ENCODE measurements at regions not wholly inside any gene's neighbourhood (a gene's known extent, or its start where the extent isn't known, plus 50 kb on each side); places are given as distances from the start of the nearest gene placed in this dataset.

DNA sequence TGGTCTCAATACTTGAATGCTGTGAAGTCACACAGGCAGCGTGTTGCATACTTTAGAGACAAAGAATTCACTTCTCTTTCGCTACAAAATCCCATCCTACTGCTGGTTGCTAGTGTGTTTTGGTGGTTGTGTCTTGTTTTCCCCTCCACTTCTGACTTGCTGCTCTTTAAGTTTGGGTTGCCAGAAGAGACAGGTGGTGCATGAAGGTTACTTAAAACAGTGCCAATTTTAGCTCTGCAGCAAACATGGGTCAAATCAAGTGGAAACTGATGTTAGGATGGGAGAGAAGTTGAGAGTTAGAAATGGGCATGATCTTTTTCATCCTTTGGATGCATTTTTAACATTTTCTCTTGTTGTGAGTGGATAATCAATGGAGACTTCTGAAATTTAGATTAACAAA, 136.2 kb upstream of the KCNH7 start:
- no peaks in the 10 kb centered on the region for H3K9me3 ChIP-seq
- H3K4me3 ChIP-seq = no peak overlapping the region
- WGBS, 2 donors = 87 to 96% methylated on average over 2 of the region's 2 CpGs
- TF ChIP-seq, protein P1, sequence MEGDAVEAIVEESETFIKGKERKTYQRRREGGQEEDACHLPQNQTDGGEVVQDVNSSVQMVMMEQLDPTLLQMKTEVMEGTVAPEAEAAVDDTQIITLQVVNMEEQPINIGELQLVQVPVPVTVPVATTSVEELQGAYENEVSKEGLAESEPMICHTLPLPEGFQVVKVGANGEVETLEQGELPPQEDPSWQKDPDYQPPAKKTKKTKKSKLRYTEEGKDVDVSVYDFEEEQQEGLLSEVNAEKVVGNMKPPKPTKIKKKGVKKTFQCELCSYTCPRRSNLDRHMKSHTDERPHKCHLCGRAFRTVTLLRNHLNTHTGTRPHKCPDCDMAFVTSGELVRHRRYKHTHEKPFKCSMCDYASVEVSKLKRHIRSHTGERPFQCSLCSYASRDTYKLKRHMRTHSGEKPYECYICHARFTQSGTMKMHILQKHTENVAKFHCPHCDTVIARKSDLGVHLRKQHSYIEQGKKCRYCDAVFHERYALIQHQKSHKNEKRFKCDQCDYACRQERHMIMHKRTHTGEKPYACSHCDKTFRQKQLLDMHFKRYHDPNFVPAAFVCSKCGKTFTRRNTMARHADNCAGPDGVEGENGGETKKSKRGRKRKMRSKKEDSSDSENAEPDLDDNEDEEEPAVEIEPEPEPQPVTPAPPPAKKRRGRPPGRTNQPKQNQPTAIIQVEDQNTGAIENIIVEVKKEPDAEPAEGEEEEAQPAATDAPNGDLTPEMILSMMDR (IDR thresholded peaks at IDR 0.05) = no peak
- no peak for TF ChIP-seq POLR2A (IDR thresholded peaks at IDR 0.05)
- no peak overlapping the region for H3K27ac ChIP-seq
- no peaks in the 10 kb centered on the region for H3K36me3 ChIP-seq (ENCODE audit: low read depth, missing control alignments)
- H3K27me3 ChIP-seq = no peaks in the 10 kb centered on the region
- DNase-seq = no peak
- no peaks in the 10 kb centered on the region for H3K4me1 ChIP-seq
- intact Hi-C loops (cut with DNase I; ENCODE audit: low total_unique reads) = no loop called here

GRCh38 chr2:162972383-162972782, 133.8 kb upstream of the KCNH7 start:
- 80 to 90% methylated on average over 1 of the region's 1 CpG for WGBS, 2 donors
- no peaks in the 10 kb centered on the region for H3K4me1 ChIP-seq
- intact Hi-C loops (cut with DNase I; ENCODE audit: low total_unique reads) = no loop called here
- no peaks in the 10 kb centered on the region for H3K9me3 ChIP-seq
- H3K36me3 ChIP-seq (ENCODE audit: low read depth, missing control alignments) = no peaks in the 10 kb centered on the region
- no peak for DNase-seq
- TF ChIP-seq, protein P1 (IDR thresholded peaks at IDR 0.05) = no peak
- no peak for TF ChIP-seq POLR2A (IDR thresholded peaks at IDR 0.05)
- no peaks in the 10 kb centered on the region for H3K27me3 ChIP-seq
- H3K4me3 ChIP-seq = no peak overlapping the region
- no peak overlapping the region for H3K27ac ChIP-seq

GRCh38 chr2:162968306-162968705, 129.7 kb upstream of the KCNH7 start:
- TF ChIP-seq, protein P1 (IDR thresholded peaks at IDR 0.05) = no peak
- TF ChIP-seq POLR2A (IDR thresholded peaks at IDR 0.05) = no peak
- no peak overlapping the region for H3K4me3 ChIP-seq
- H3K4me1 ChIP-seq = no peaks in the 10 kb centered on the region
- H3K27me3 ChIP-seq = no peaks in the 10 kb centered on the region
- H3K9me3 ChIP-seq = no peaks in the 10 kb centered on the region
- no peak for DNase-seq
- H3K36me3 ChIP-seq (ENCODE audit: low read depth, missing control alignments) = no peaks in the 10 kb centered on the region
- 21% methylated on average over 1 of the region's 1 CpG for WGBS, 2 donors
- intact Hi-C loops (cut with DNase I; ENCODE audit: low total_unique reads) = no loop called here
- no peak overlapping the region for H3K27ac ChIP-seq

- Histone ChIP-seq H3K4me1 (no peaks in the 10 kb centered on the region), H3K9me3 (no peaks in the 10 kb centered on the region), H3K27me3 (no peaks in the 10 kb centered on the region), H3K27ac (no peak overlapping the region), H3K36me3 (ENCODE audit: low read depth, missing control alignments) (no peaks in the 10 kb centered on the region), H3K4me3 (no peak overlapping the region)
- no peak for DNase-seq
- TF ChIP-seq POLR2A (IDR thresholded peaks at IDR 0.05) = no peak
- TF ChIP-seq, protein P1 (IDR thresholded peaks at IDR 0.05) = no peak
- 43 to 44% methylated on average over 1 of the region's 1 CpG for WGBS, 2 donors
- intact Hi-C loops (cut with DNase I; ENCODE audit: low total_unique reads) = no loop called here
These were observed 129.2 kb upstream of the KCNH7 start for GRCh38 chr2:162967811-162968210.

GRCh38 chr2:162967147-162967546, 128.6 kb upstream of the KCNH7 start:
- DNase-seq = no peak
- no peaks in the 10 kb centered on the region for H3K9me3 ChIP-seq
- no peak for TF ChIP-seq POLR2A (IDR thresholded peaks at IDR 0.05)
- TF ChIP-seq, protein P1 (IDR thresholded peaks at IDR 0.05) = no peak
- no peaks in the 10 kb centered on the region for H3K27me3 ChIP-seq
- intact Hi-C loops (cut with DNase I; ENCODE audit: low total_unique reads) = no loop called here
- 31 to 32% methylated on average over 3 of the region's 3 CpGs for WGBS, 2 donors
- no peaks in the 10 kb centered on the region for H3K4me1 ChIP-seq
- no peak overlapping the region for H3K4me3 ChIP-seq
- no peak overlapping the region for H3K27ac ChIP-seq
- H3K36me3 ChIP-seq (ENCODE audit: low read depth, missing control alignments) = no peaks in the 10 kb centered on the region
